GM12891 (cell line): ENCODE measurements at regions not wholly inside any gene's neighbourhood (a gene's known extent, or its start where the extent isn't known, plus 50 kb on each side); places are given as distances from the start of the nearest gene placed in this dataset.

Experiments used
- POLR2A ChIP-seq: IDR thresholded peaks from 2 replicates; pipeline ENCODE4 v1.6.1; 2011; ENCODE audit warnings: low read depth, low read length, control low read depth
- SPI1 ChIP-seq: IDR thresholded peaks from 2 replicates; pipeline ENCODE4 v1.6.1; 2011; ENCODE audit warnings: low read depth, low read length, control low read depth

DNA sequence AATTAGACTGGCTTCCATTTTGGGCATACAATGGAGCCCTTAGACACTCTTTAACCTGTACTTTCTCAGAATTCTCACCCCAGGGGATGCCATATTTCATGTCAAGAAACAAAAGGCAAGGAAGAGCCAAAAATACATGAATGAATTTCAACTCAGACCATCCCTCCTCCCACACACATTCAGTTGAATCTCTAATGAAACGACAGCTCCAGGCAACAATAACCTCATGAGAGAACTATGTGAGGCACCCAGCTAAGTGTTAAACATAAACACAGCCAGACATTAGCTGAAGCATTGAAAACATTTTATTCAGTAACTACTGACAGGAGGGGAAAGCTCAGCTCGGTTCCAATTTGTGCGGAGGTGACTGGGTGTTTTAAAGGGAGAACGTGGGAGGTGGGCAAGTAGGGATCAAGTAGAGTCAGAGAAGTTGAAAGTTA, 1359.1 kb upstream of the CDH9 start:
- TF ChIP-seq SPI1 (no peak), POLR2A (no peak)
